HepG2 (cell line): ENCODE measurements at regions not wholly inside any gene's neighbourhood (a gene's known extent, or its start where the extent isn't known, plus 50 kb on each side); places are given as distances from the start of the nearest gene placed in this dataset.

Experiments used
- ATAC-seq: fragments of 200-7000 bp; cut with Tn5 transposase; 3 replicates; pipeline ENCODE4 v1.9.1; 2020; ENCODE audit warnings: mild to moderate bottlenecking, moderate library complexity
- BruUV-seq: library from RNA; stranded (reverse); fragments of 400-500 nt; replicated peaks from 2 replicates; lab custom pipeline; 2021; lab: Mats Ljungman, UMichigan
- CTCF ChIA-PET: fragments of 300-600 bp; formaldehyde crosslinking; extraction: SDS; loops from one replicate; lab custom pipeline; 2021; ENCODE audit warnings: low total read pairs, inconsistent platforms, low intra/inter-chr PET ratio; lab: Yijun Ruan, JAX
- POLR2A ChIA-PET: fragments of 350-600 bp; sonication (Branson Sonifier 250); formaldehyde crosslinking; loops from one replicate; lab custom pipeline; 2020; ENCODE audit warnings: antibody characterized with exemption, inconsistent platforms; lab: Yijun Ruan, JAX
- DNase-seq: peaks from one replicate; pipeline ENCODE4 v3.0.0-alpha.2; 2015; ENCODE audit warnings: low spot score
- FAIRE-seq: peaks from 3 replicates; lab custom pipeline; 2011; peaks lifted over from hg19 to GRCh38; lab: Jason Lieb, UNC
- H2AFZ ChIP-seq: one replicate; pipeline ENCODE4 v1.6.1; 2011; ENCODE audit warnings: low read length, inconsistent platforms
- H3K27ac ChIP-seq: fragments of 300-600 bp; 3 replicates; pipeline ENCODE4 v1.8.0; 2011; ENCODE audit warnings: mixed run types, mild to moderate bottlenecking, mixed read lengths, low read length, inconsistent platforms; ENCODE audit not compliant: insufficient read depth; ENCODE audit errors: extremely low read length
- H3K27me3 ChIP-seq, 2 experiments: fragments of 200-600 bp in 1 of 2; 2 replicates in 1 of 2; 3 replicates in 1 of 2; pipeline versions ENCODE4 v1.6.0 to v1.8.0; 2011; ENCODE audit warnings: low read length in 2 of 2, mild to moderate bottlenecking in 2 of 2, moderate library complexity in 2 of 2, inconsistent platforms in 1 of 2; ENCODE audit not compliant: insufficient read depth in 2 of 2, control insufficient read depth in 1 of 2
- H3K36me3 ChIP-seq, 2 experiments: fragments of 200-600 bp in 1 of 2; replicated peaks in 1 of 2; 2 replicates in 1 of 2; 3 replicates in 1 of 2; pipeline versions ENCODE4 v1.5.1 to v1.8.0; 2011; ENCODE audit warnings: low read length in 2 of 2, inconsistent platforms in 1 of 2; ENCODE audit not compliant: insufficient read depth in 2 of 2, control insufficient read depth in 1 of 2
- H3K4me1 ChIP-seq: 2 replicates; pipeline ENCODE4 v1.5.1; 2012; ENCODE audit warnings: low read length, inconsistent platforms; ENCODE audit not compliant: insufficient read depth
- H3K4me2 ChIP-seq: 2 replicates; pipeline ENCODE4 v1.6.0; 2011; ENCODE audit warnings: low read depth, low read length, inconsistent platforms
- H3K4me3 ChIP-seq, 3 experiments: fragments of 200-600 bp in 1 of 3; sonication (generic), shearing (Covaris generic) in 1 of 3; replicated peaks in 1 of 3; 2 replicates each; pipeline ENCODE4 v1.5.1; 2011 to 2016; ENCODE audit warnings: low read length in 3 of 3, inconsistent platforms in 2 of 3, low read depth in 2 of 3, mild to moderate bottlenecking in 2 of 3, control low read depth in 1 of 3, mixed read lengths in 1 of 3; ENCODE audit not compliant: insufficient read depth in 1 of 3
- H3K79me2 ChIP-seq: one replicate; pipeline ENCODE4 v1.6.1; 2011; ENCODE audit warnings: low read length, inconsistent platforms; ENCODE audit not compliant: insufficient read depth
- H3K9ac ChIP-seq: 2 replicates; pipeline ENCODE4 v1.6.0; 2011; ENCODE audit warnings: mild to moderate bottlenecking, low read depth, low read length, inconsistent platforms; ENCODE audit not compliant: insufficient read depth
- H3K9me3 ChIP-seq: 2 replicates; pipeline ENCODE4 v1.5.1; 2012; ENCODE audit warnings: mild to moderate bottlenecking, low read length
- H4K20me1 ChIP-seq: 2 replicates; pipeline ENCODE4 v1.6.0; 2011; ENCODE audit warnings: inconsistent platforms, mild to moderate bottlenecking, low read length, moderate library complexity; ENCODE audit not compliant: insufficient read depth
- ARNT ChIP-seq: fragments of 450-650 bp; IDR thresholded peaks from 2 replicates; pipeline ENCODE4 v1.6.1; 2017
- HOXA5 ChIP-seq: sonication (generic); formaldehyde crosslinking; IDR thresholded peaks from 2 replicates; pipeline ENCODE4 v1.4.0; 2020; ENCODE audit warnings: missing genetic modification reagents
- KAT7 ChIP-seq: IDR thresholded peaks from 2 replicates; pipeline ENCODE4 v1.6.1; 2018; ENCODE audit warnings: borderline replicate concordance, missing compliant biosample characterization
- POLR2AphosphoS5 ChIP-seq: IDR thresholded peaks from 2 replicates; pipeline ENCODE4 v1.6.1; 2012; ENCODE audit warnings: low read depth, low read length
- TFDP1 ChIP-seq: IDR thresholded peaks from 2 replicates; pipeline ENCODE4 v1.6.1; 2016; ENCODE audit warnings: missing compliant biosample characterization, missing genetic modification reagents, borderline replicate concordance
- TIGD3 ChIP-seq: sonication (generic); formaldehyde crosslinking; IDR thresholded peaks from 2 replicates; pipeline ENCODE4 v1.5.1; 2020; ENCODE audit warnings: mild to moderate bottlenecking, missing genetic modification reagents, borderline replicate concordance
- ZNF616 ChIP-seq: sonication (generic); formaldehyde crosslinking; IDR thresholded peaks from 2 replicates; pipeline ENCODE4 v1.5.0; 2020; ENCODE audit warnings: low read depth, mild to moderate bottlenecking, missing genetic modification reagents
- WGBS: methylation state at CpG from one replicate; pipeline ENCODE4 v1.1.6; 2017; ENCODE audit warnings: low lambda C conversion rate; 5-methylcytosine and 5-hydroxymethylcytosine counted together
- in situ Hi-C: cut with HindIII; loops from 2 replicates; pipeline ENCODE4 v1.10.0; 2017; ENCODE audit warnings: low pct_unique_long_range_greater_than_20kb; ENCODE audit not compliant: extremely low pct_ligation_motif_present
- intact Hi-C: fragments of 100-400 bp; cut with micrococcal nuclease; formaldehyde crosslinking; loops from one replicate; pipeline ENCODE4 v1.10.0; 2022; ENCODE audit not compliant: unreplicated experiment
- TF ChIP-seq, protein P1 (sequence below): sonication (generic); formaldehyde crosslinking; IDR thresholded peaks from 2 replicates; pipeline ENCODE4 v1.5.0; 2020; ENCODE audit warnings: missing genetic modification reagents, mild to moderate bottlenecking, borderline replicate concordance
- TF ChIP-seq, protein P2 (sequence below): fragments of 450-650 bp; IDR thresholded peaks from 2 replicates; pipeline ENCODE4 v1.6.1; 2016

DNA sequence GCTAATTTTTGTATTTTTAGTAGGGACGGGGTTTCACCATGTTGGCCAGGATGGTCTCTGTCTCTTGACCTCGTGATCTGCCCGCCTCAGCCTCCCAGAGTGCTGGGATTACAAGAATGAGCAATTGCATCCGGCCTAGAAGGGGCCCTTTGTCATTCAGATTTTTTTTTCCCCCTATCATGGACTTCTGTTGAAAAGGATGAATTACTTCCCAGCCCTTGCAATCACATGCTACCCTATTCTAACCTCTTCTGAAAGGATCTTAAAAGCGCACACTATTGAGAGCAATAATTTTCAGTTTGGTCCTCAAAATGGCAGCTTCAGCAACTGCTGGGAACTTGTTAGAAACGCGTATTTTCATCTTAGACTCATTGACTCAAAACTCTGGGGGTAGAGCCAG lies 575.6 kb upstream of the KIRREL3 start (continued):
- TF ChIP-seq TFDP1 (CRISPR knock-in tag) (no peak), KAT7 (CRISPR knock-in tag) (no peak), POLR2AphosphoS5 (no peak)

GRCh38 chr11:127574478-127574877 lies 573.9 kb upstream of the KIRREL3 start:
- no peak for FAIRE-seq
- TF ChIP-seq HOXA5 (CRISPR knock-in tag) (no peak), ARNT (no peak), ZNF616 (no peak), TIGD3 (CRISPR knock-in tag) (no peak)
- TF ChIP-seq, protein P1, sequence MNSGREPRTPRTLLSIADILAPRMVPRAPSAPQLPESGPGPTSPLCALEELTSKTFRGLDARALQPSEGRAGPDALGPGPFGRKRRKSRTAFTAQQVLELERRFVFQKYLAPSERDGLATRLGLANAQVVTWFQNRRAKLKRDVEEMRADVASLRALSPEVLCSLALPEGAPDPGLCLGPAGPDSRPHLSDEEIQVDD = no peak
- TF ChIP-seq, protein P2, sequence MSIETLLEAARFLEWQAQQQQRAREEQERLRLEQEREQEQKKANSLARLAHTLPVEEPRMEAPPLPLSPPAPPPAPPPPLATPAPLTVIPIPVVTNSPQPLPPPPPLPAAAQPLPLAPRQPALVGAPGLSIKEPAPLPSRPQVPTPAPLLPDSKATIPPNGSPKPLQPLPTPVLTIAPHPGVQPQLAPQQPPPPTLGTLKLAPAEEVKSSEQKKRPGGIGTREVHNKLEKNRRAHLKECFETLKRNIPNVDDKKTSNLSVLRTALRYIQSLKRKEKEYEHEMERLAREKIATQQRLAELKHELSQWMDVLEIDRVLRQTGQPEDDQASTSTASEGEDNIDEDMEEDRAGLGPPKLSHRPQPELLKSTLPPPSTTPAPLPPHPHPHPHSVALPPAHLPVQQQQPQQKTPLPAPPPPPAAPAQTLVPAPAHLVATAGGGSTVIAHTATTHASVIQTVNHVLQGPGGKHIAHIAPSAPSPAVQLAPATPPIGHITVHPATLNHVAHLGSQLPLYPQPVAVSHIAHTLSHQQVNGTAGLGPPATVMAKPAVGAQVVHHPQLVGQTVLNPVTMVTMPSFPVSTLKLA = no peak
- H4K20me1 ChIP-seq = no peaks in the 10 kb centered on the region
- ChIA-PET POLR2A (no interaction called here), CTCF (no interaction called here)
- no peak overlapping the region for H2AFZ ChIP-seq
- H3K27me3 ChIP-seq = no peaks in the 10 kb centered on the region
- intact Hi-C loops = no loop called here
- H3K27ac ChIP-seq = no peak overlapping the region
- no peaks in the 10 kb centered on the region for H3K36me3 ChIP-seq
- peaks cover 21% of the 10 kb centered on the region for H3K9me3 ChIP-seq
- WGBS = 3% methylated on average over 5 of the region's 5 CpGs
- in situ Hi-C loops = no loop called here
- DNase-seq = no peak
- H3K79me2 ChIP-seq = no peaks in the 10 kb centered on the region
- H3K4me3 ChIP-seq = no peak overlapping the region
- no peak for ATAC-seq
- H3K4me1 ChIP-seq = no peaks in the 10 kb centered on the region
- no peak overlapping the region for H3K9ac ChIP-seq
- no peak overlapping the region for H3K4me2 ChIP-seq
- BruUV-seq = no TSS peak
